NT2/D1 (cell line): ENCODE measurements at regions not wholly inside any gene's neighbourhood (a gene's known extent, or its start where the extent isn't known, plus 50 kb on each side); places are given as distances from the start of the nearest gene placed in this dataset.
A peak's percentile ranks its signal among the peaks of the same experiment; 100 is the strongest.

Source experiments
- DNase-seq: peaks from one replicate; pipeline ENCODE4 v3.0.0-alpha.2; 2011; ENCODE audit warnings: low read depth, low spot score
- H3K27me3 ChIP-seq: 2 replicates; pipeline ENCODE4 v1.6.0; 2011; ENCODE audit warnings: mild to moderate bottlenecking; ENCODE audit not compliant: insufficient read length, insufficient read depth
- H3K36me3 ChIP-seq: 2 replicates; pipeline ENCODE4 v1.6.1; 2011; ENCODE audit warnings: mild to moderate bottlenecking, low read length, mixed read lengths; ENCODE audit not compliant: insufficient read depth, insufficient read length
- H3K4me1 ChIP-seq: 2 replicates; pipeline ENCODE4 v1.5.1; 2011; ENCODE audit not compliant: insufficient read depth, insufficient read length
- H3K4me3 ChIP-seq: 2 replicates; pipeline ENCODE4 v1.5.1; 2011; ENCODE audit warnings: low read depth; ENCODE audit not compliant: insufficient read length
- H3K9ac ChIP-seq: 2 replicates; pipeline ENCODE4 v1.6.0; 2011; ENCODE audit warnings: low read depth; ENCODE audit not compliant: insufficient read length
- H3K9me3 ChIP-seq: 2 replicates; pipeline ENCODE4 v1.5.1; 2011; ENCODE audit warnings: mild to moderate bottlenecking, low read length; ENCODE audit not compliant: insufficient read depth
- SUZ12 ChIP-seq: IDR thresholded peaks from 2 replicates; pipeline ENCODE4 v1.6.1; 2011; ENCODE audit not compliant: insufficient read length, insufficient read depth; ENCODE audit errors: extremely low read depth
- YY1 ChIP-seq: IDR thresholded peaks from 2 replicates; pipeline ENCODE4 v1.6.1; 2011; ENCODE audit not compliant: insufficient read length, insufficient read depth
- ZNF274 ChIP-seq: IDR thresholded peaks from 2 replicates; pipeline ENCODE4 v1.6.1; 2011; ENCODE audit warnings: mild to moderate bottlenecking, low read depth, low read length

DNA sequence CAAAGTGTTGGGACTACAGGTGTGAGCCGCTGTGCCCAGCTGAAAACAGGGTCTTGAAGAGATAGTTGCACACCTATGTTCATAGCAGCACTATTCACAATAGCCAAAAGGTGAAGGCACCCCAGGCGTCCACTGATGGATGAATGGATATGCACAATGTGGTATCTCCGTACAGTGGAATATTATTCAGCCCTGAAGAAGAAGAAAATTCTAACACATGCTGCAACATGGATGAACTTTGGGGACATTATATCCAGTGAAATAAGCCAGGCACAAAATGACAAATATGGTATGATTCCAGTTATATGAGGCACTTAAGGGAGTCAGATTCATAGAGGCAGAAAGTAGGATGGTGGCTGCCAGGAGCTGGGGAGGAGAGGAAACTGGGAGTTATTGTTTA lies 137.6 kb upstream of the WNT4 start:
- Histone ChIP-seq H3K9me3 (no peaks in the 10 kb centered on the region), H3K4me3 (no peak overlapping the region), H3K9ac (no peak overlapping the region), H3K27me3 (peaks cover 2% of the 10 kb centered on the region), H3K36me3 (no peaks in the 10 kb centered on the region), H3K4me1 (peaks cover 5% of the 10 kb centered on the region)
- no peak for TF ChIP-seq SUZ12
- no peak for TF ChIP-seq ZNF274
- TF ChIP-seq YY1, result no peak
- no peak for DNase-seq

DNA sequence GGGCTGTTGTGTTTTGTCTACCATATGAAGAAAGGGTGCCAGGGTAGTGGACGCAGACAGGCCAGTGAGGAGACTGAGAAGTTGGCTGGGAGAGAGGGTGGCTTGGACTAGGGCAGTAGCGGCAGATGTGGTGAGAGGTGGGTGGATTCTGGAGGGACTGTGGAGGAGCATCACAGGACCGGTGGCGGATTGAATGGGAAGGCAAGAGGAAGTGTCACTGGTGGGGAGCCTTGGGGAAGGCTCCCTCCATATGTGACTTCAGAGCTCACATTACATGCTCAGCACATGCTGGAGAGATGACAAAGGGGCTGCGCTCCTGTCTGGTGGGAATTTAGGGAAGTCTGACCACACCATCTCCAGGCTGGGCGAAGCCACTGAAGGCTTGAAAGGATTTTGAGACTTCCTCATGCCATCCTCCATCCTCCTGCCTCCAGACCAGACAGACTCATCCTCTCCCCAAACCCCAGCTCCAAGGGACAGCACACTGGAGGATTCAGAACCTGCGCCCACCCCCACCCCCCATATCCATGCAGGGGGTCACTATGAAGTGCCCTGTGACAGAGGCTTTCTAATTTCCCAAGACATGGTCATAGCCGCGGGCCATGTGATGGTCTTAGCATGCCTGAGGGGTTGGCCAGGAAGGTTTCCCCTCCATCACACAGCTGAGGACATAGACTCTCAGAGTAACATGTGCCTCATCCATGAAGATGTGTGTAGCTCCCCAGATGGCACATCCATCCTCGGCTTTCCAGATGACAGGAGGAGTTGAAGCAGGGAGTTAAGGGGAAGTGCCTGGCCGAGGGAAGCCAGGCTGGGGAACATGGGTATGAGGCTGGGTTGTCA lies 138.8 kb upstream of the WNT4 start:
- Histone ChIP-seq H3K4me3 (no peak overlapping the region), H3K4me1 (peaks cover 2% of the 10 kb centered on the region), H3K9me3 (no peaks in the 10 kb centered on the region), H3K36me3 (no peaks in the 10 kb centered on the region), H3K27me3 (no peaks in the 10 kb centered on the region), H3K9ac (peak overlapping the region; percentile 21)
- DNase-seq, result no peak
- TF ChIP-seq SUZ12, result no peak
- TF ChIP-seq ZNF274, result no peak
- TF ChIP-seq YY1, result no peak

- H3K9me3 ChIP-seq, result no peaks in the 10 kb centered on the region
- no peak for DNase-seq
- H3K27me3 ChIP-seq, result no peaks in the 10 kb centered on the region
- peaks cover 2% of the 10 kb centered on the region for H3K4me1 ChIP-seq
- H3K9ac ChIP-seq, result no peak overlapping the region
- TF ChIP-seq ZNF274 (no peak), YY1 (no peak), SUZ12 (no peak)
- H3K4me3 ChIP-seq, result no peak overlapping the region
- no peaks in the 10 kb centered on the region for H3K36me3 ChIP-seq
These were observed 139.6 kb upstream of the WNT4 start for GRCh38 chr1:22282364-22282995.

DNA sequence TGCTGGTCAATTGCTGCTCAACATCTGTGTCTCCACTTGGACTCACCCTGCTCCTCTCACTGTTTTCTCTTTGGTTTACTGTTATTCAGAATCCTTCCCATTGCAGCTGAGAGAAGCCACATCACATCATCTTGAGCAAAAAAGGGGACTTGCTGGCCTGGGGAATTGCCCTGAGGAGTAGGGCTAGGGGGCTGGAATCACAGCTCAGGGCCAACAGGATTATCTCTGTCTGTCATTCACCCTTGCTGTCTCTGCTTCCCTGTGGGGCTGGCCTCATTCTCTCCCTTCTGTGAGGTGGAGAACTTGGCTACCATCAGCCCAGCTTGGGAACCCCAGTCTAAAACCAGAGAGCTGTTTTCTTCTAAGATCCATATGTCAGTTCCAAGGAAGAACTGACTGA lies 140.7 kb upstream of the WNT4 start:
- Histone ChIP-seq H3K9me3 (no peaks in the 10 kb centered on the region), H3K27me3 (no peaks in the 10 kb centered on the region), H3K9ac (no peak overlapping the region), H3K36me3 (no peaks in the 10 kb centered on the region), H3K4me3 (no peak overlapping the region), H3K4me1 (peaks cover 2% of the 10 kb centered on the region)
- DNase-seq, result no peak
- TF ChIP-seq YY1, result no peak

DNA sequence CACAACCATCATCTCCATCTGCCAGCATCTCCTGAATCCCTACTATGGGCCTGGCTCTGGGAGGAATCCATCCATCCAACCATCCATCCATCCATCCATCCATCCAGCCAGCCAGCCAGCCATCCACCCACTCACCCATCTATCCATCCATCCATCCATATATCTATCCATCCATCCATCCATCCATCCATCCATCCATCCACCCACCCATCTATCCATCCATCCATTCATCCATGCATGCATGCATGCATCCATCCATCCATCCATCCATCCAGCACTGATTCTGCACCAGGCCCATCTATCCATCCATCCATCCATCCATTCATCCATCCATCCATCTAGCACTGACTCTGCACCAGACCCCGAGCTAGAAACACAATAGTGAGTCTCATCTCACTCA lies 141.3 kb upstream of the WNT4 start:
- Histone ChIP-seq H3K4me3 (no peak overlapping the region), H3K27me3 (no peaks in the 10 kb centered on the region), H3K9ac (no peak overlapping the region), H3K36me3 (no peaks in the 10 kb centered on the region), H3K9me3 (no peaks in the 10 kb centered on the region), H3K4me1 (peaks cover 2% of the 10 kb centered on the region)
- TF ChIP-seq YY1 (no peak), SUZ12 (no peak), ZNF274 (no peak)
- DNase-seq, result no peak

DNA sequence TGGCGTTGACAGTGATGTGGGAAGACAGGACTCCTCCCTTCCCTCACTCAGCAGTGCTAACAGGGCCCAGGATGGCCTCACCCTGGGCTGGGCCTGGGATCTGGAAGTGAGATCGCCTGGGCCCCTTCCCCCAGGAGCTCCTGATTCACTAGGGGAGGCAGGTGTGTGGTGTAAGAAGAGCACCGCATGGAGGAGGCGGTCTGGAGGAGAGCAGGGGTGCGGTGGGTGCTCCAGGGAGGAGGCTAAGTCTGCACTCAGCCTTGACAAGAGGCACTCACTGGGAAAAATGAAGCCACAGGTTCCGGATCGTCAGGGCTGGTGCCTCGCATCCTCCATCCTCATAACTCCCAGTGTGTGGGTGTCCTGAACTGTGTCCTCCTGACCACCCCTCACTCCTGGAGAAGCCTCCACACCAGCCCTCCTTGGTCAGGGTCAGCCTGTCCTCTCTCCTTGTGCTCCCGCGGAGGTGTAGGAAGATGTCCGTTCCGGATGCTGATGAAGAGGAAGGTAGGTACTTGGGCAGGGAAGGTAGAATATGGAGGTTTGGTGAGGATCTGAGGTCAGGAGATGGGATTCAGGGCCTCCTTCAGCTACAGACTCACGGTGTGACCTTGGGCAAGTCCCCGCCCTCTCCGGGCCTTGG lies 142.1 kb upstream of the WNT4 start:
- H3K9ac ChIP-seq, result no peak overlapping the region

More for the DNA sequence above, 142.1 kb upstream of the WNT4 start:
- H3K4me3 ChIP-seq, result no peak overlapping the region
- TF ChIP-seq YY1, result no peak
- TF ChIP-seq ZNF274, result no peak
- TF ChIP-seq SUZ12, result no peak
- no peaks in the 10 kb centered on the region for H3K27me3 ChIP-seq
- no peak for DNase-seq
- no peaks in the 10 kb centered on the region for H3K9me3 ChIP-seq
- peaks cover 2% of the 10 kb centered on the region for H3K4me1 ChIP-seq
- no peaks in the 10 kb centered on the region for H3K36me3 ChIP-seq
